K562 (cell line): ENCODE measurements at regions not wholly inside any gene's neighbourhood (a gene's known extent, or its start where the extent isn't known, plus 50 kb on each side); places are given as distances from the start of the nearest gene placed in this dataset.
A peak's percentile ranks its signal among the peaks of the same experiment; 100 is the strongest.
"Not testable (repeated sequence)": the region's sequence is repeated elsewhere in the genome, so short reads cannot be mapped to it uniquely, and the experiment has no call there.

ENCODE experiments used
- ATAC-seq: fragments of 200-7000 bp; cut with Tn5 transposase; 3 replicates; pipeline ENCODE4 v1.9.1; 2020; ENCODE audit warnings: moderate library complexity
- BruUV-seq: library from RNA; stranded (reverse); fragments of 400-500 nt; replicated peaks from 2 replicates; lab custom pipeline; 2021; lab: Mats Ljungman, UMichigan
- CTCF ChIA-PET: fragments of 300-600 bp; formaldehyde crosslinking; extraction: SDS; loops from one replicate; lab custom pipeline; 2021; ENCODE audit warnings: low intra/inter-chr PET ratio; lab: Yijun Ruan, JAX
- POLR2A ChIA-PET: fragments of 300-600, 350-650 bp; sonication (Branson Sonifier 250); formaldehyde crosslinking; extraction: SDS; loops from one replicate; lab custom pipeline; 2021; ENCODE audit warnings: antibody characterized with exemption, inconsistent platforms; lab: Yijun Ruan, JAX
- DNase-seq, 4 experiments: peaks; one replicate each; pipeline versions ENCODE4 v3.0.0 to v3.0.0-alpha.2; 2011 to 2018; ENCODE audit warnings: low spot score in 3 of 4, mixed read lengths in 3 of 4; ENCODE audit errors: extremely low read depth in 1 of 4
- FAIRE-seq: peaks from 2 replicates; lab custom pipeline; 2011; peaks lifted over from hg19 to GRCh38; lab: Jason Lieb, UNC
- H2AFZ ChIP-seq: 2 replicates; pipeline ENCODE4 v1.6.0; 2011; ENCODE audit warnings: low read depth, low read length, control low read depth, inconsistent platforms
- H3K27ac ChIP-seq: fragments of 200-600 bp; 3 replicates; pipeline ENCODE4 v1.8.0; 2011; ENCODE audit warnings: low read depth, mild to moderate bottlenecking, control low read depth, inconsistent platforms, low read length, moderate library complexity, mixed read lengths; ENCODE audit errors: extremely low read depth
- H3K27me3 ChIP-seq, 2 experiments: fragments of 300-600 bp in 1 of 2; 2 replicates in 1 of 2; 3 replicates in 1 of 2; pipeline versions ENCODE4 v1.6.0 to v1.8.0; 2011; ENCODE audit warnings: inconsistent platforms in 2 of 2, low read length in 2 of 2, mild to moderate bottlenecking in 1 of 2, mixed read lengths in 1 of 2, moderate library complexity in 1 of 2; ENCODE audit not compliant: control insufficient read depth in 2 of 2, insufficient read depth in 2 of 2
- H3K36me3 ChIP-seq: fragments of 300-600 bp; 3 replicates; pipeline ENCODE4 v1.8.0; 2011; ENCODE audit warnings: mild to moderate bottlenecking, low read length, inconsistent platforms; ENCODE audit not compliant: control insufficient read depth, insufficient read depth
- H3K4me1 ChIP-seq, 2 experiments: fragments of 200-600 bp in 1 of 2; replicated peaks in 1 of 2; 2 replicates in 1 of 2; 3 replicates in 1 of 2; pipeline versions ENCODE4 v1.5.1 to v1.8.0; 2011; ENCODE audit warnings: inconsistent platforms in 2 of 2, low read length in 2 of 2, mild to moderate bottlenecking in 1 of 2, mixed read lengths in 1 of 2, moderate library complexity in 1 of 2; ENCODE audit not compliant: control insufficient read depth in 2 of 2, insufficient read depth in 2 of 2
- H3K4me2 ChIP-seq: 2 replicates; pipeline ENCODE4 v1.6.1; 2011; ENCODE audit warnings: low read length, control low read depth, inconsistent platforms, mixed read lengths; ENCODE audit not compliant: insufficient read depth
- H3K4me3 ChIP-seq: fragments of 200-600 bp; sonication (generic), shearing (Covaris generic); 2 replicates; pipeline ENCODE4 v1.5.1; 2016; ENCODE audit warnings: control low read depth, inconsistent platforms
- H3K79me2 ChIP-seq: fragments of 200-600 bp; 3 replicates; pipeline ENCODE4 v1.8.0; 2011; ENCODE audit warnings: low read length, inconsistent platforms; ENCODE audit not compliant: control insufficient read depth, insufficient read depth
- H3K9ac ChIP-seq, 2 experiments: 2 replicates each; pipeline versions ENCODE4 v1.6.0 to v1.6.1; 2011; ENCODE audit warnings: low read depth in 2 of 2, low read length in 2 of 2, control low read depth in 1 of 2, inconsistent platforms in 1 of 2, mild to moderate bottlenecking in 1 of 2, mixed read lengths in 1 of 2; ENCODE audit not compliant: insufficient read depth in 1 of 2
- H3K9me1 ChIP-seq: one replicate; pipeline ENCODE4 v1.6.0; 2011; ENCODE audit warnings: inconsistent platforms, mild to moderate bottlenecking, low read length, moderate library complexity; ENCODE audit not compliant: control insufficient read depth, insufficient read depth
- H3K9me3 ChIP-seq: replicated peaks from 2 replicates; pipeline ENCODE4 v1.5.1; 2011; ENCODE audit warnings: low read depth, low read length, inconsistent platforms; ENCODE audit not compliant: control insufficient read depth, insufficient read depth
- H4K20me1 ChIP-seq: replicated peaks from 2 replicates; pipeline ENCODE4 v1.6.1; 2011; ENCODE audit warnings: low read length, inconsistent platforms, mixed read lengths; ENCODE audit not compliant: control insufficient read depth, insufficient read depth
- ADNP ChIP-seq: fragments of 200-800 bp; sonication (Bioruptor generic); IDR thresholded peaks from 2 replicates; pipeline ENCODE4 v1.6.1; 2016; ENCODE audit warnings: missing genetic modification characterization, missing compliant biosample characterization
- ARID2 ChIP-seq: fragments of 450-650 bp; IDR thresholded peaks from 2 replicates; pipeline ENCODE4 v1.6.1; 2017; ENCODE audit warnings: antibody characterized with exemption, mild to moderate bottlenecking
- ATF7 ChIP-seq: fragments of 450-650 bp; IDR thresholded peaks from 2 replicates; pipeline ENCODE4 v1.7.1; 2014; ENCODE audit warnings: mild to moderate bottlenecking, moderate library complexity
- CBFB ChIP-seq: sonication (generic); formaldehyde crosslinking; IDR thresholded peaks from 2 replicates; pipeline ENCODE4 v1.4.0; 2020; ENCODE audit warnings: mild to moderate bottlenecking, missing genetic modification reagents
- CEBPG ChIP-seq, 3 experiments: fragments of 200-800 bp in 1 of 3; sonication (Bioruptor generic) in 1 of 3; sonication (generic) in 1 of 3; formaldehyde crosslinking in 1 of 3; IDR thresholded peaks in 2 of 3; conservative IDR thresholded peaks in 1 of 3; 2 replicates each; pipeline versions ENCODE4 v1.6.1 to v1.8.0; 2016 to 2022; ENCODE audit warnings: missing compliant biosample characterization in 2 of 3, missing genetic modification characterization in 2 of 3, mild to moderate bottlenecking in 1 of 3, missing genetic modification reagents in 1 of 3
- JUND ChIP-seq, 2 experiments: IDR thresholded peaks; 2 replicates in 1 of 2; 3 replicates in 1 of 2; pipeline ENCODE4 v1.6.1; 2011; ENCODE audit warnings: borderline replicate concordance in 2 of 2, low read depth in 2 of 2, low read length in 2 of 2, improper control_type of control experiment in 1 of 2, missing biosample characterization in 1 of 2, missing genetic modification characterization in 1 of 2, missing genetic modification reagents in 1 of 2
- NCOR1 ChIP-seq: fragments of 450-650 bp; IDR thresholded peaks from 2 replicates; pipeline ENCODE4 v1.6.1; 2016; ENCODE audit warnings: mild to moderate bottlenecking, moderate library complexity
- NELFE ChIP-seq: IDR thresholded peaks from 2 replicates; pipeline ENCODE4 v1.6.1; 2011; ENCODE audit warnings: mild to moderate bottlenecking; ENCODE audit not compliant: insufficient read depth, insufficient read length
- NR3C1 ChIP-seq: sonication (generic); formaldehyde crosslinking; IDR thresholded peaks from 2 replicates; pipeline ENCODE4 v1.8.1; 2022; ENCODE audit warnings: missing genetic modification reagents
- PTTG1 ChIP-seq: fragments of 450-650 bp; IDR thresholded peaks from 2 replicates; pipeline ENCODE4 v1.6.1; 2016; ENCODE audit warnings: low read depth, mild to moderate bottlenecking, missing genetic modification characterization, missing compliant biosample characterization
- ZNF146 ChIP-seq: IDR thresholded peaks from one replicate; pipeline ENCODE4 v1.6.1; 2018; ENCODE audit warnings: missing compliant biosample characterization; ENCODE audit not compliant: unreplicated experiment
- ZNF584 ChIP-seq: fragments of 200-800 bp; sonication (Bioruptor generic); IDR thresholded peaks from 2 replicates; pipeline ENCODE4 v1.6.1; 2016; ENCODE audit warnings: low read depth, mild to moderate bottlenecking, missing genetic modification characterization, missing compliant biosample characterization
- ZSCAN32 ChIP-seq: fragments of 450-650 bp; formaldehyde crosslinking; IDR thresholded peaks from 2 replicates; pipeline ENCODE4 v1.4.0; 2020; ENCODE audit warnings: mild to moderate bottlenecking, moderate library complexity
- WGBS: fragments of 100-300 bp; shearing (Covaris generic); methylation state at CpG from one replicate; pipeline ENCODE4 v1.1.6; 2016; ENCODE audit warnings: low coverage, mixed read lengths; ENCODE audit not compliant: insufficient coverage; ENCODE audit errors: missing lambda C conversion rate; 5-methylcytosine and 5-hydroxymethylcytosine counted together
- in situ Hi-C: fragments of 300-500 bp; cut with MboI; formaldehyde crosslinking; loops from 4 replicates; pipeline ENCODE4 v1.15.0; 2018; ENCODE audit warnings: inconsistent platforms, mixed read lengths
- intact Hi-C: fragments of 100-400 bp; cut with micrococcal nuclease; formaldehyde crosslinking; loops from 2 replicates; pipeline ENCODE4 v1.14.2; 2022
- TF ChIP-seq, protein P1 (sequence below): sonication (generic); formaldehyde crosslinking; IDR thresholded peaks from 2 replicates; pipeline ENCODE4 v1.8.1; 2023; ENCODE audit warnings: mild to moderate bottlenecking, missing genetic modification reagents
- TF ChIP-seq, protein P2 (sequence below): IDR thresholded peaks from 2 replicates; pipeline ENCODE4 v1.6.1; 2011; ENCODE audit not compliant: insufficient read length; ENCODE audit errors: extremely low read depth

DNA sequence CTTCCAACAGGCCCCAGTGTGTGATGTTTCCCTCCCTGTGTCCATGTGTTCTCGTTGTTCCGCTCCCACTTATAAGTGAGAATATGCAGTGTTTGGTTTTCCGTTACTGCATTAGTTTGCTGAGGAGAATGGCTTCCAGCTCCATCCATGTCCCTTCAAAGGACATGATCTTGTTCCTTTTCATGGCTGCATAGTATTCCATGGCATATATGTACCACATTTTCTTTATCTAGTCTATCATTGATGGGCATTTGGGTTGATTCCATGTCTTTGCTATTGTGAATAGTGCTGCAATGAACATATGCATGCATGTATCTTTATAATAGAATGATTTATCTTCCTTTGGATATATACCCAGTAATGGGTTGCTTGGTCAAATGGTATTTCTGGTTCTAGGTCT is 109.5 kb upstream of the PELI2 start:
- TF ChIP-seq ZNF146 (CRISPR knock-in tag), result peak; percentile 66
- H3K4me2 ChIP-seq, H3K4me1 ChIP-seq, H3K27me3 ChIP-seq, FAIRE-seq, H2AFZ ChIP-seq, CTCF ChIA-PET, H4K20me1 ChIP-seq, intact Hi-C loops, H3K9me3 ChIP-seq, DNase-seq, H3K4me3 ChIP-seq, in situ Hi-C loops, H3K9ac ChIP-seq, POLR2A ChIA-PET, H3K9me1 ChIP-seq, H3K79me2 ChIP-seq, ATAC-seq, H3K36me3 ChIP-seq, BruUV-seq, H3K27ac ChIP-seq: not testable (repeated sequence)
- 0% methylated on average over 1 of the region's 3 CpGs for WGBS

DNA sequence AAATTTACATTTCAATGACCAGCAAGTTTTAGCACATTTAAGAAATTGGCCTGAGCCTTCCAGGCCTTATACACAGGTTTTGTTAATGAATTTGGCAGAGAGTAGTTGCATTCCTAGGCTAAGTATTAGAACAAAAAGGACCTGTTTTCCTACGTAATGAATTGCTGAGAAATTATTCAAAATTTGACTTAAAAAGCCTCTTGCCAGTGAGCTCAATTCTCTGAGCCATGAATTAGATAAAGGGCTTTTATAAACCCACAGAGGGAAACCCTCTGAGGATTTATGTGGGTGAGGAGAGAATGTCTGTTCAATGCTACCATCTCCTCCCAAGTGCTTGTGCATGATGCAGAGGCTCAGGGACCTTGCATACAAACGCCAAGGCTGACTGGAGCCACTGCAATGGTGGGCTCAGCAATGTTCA is 94.5 kb upstream of the PELI2 start:
- Histone ChIP-seq H3K4me1 (no peaks in the 10 kb centered on the region), H3K27me3 (no peaks in the 10 kb centered on the region), H3K27ac (no peak overlapping the region), H2AFZ (no peak overlapping the region), H3K36me3 (no peaks in the 10 kb centered on the region), H3K4me3 (no peak overlapping the region), H3K9ac (no peak overlapping the region), H4K20me1 (no peaks in the 10 kb centered on the region), H3K79me2 (no peaks in the 10 kb centered on the region), H3K9me1 (no peaks in the 10 kb centered on the region), H3K4me2 (no peak overlapping the region), H3K9me3 (no peaks in the 10 kb centered on the region)
- DNase-seq, result no peak
- WGBS, result 0% methylated on average over 2 of the region's 2 CpGs
- intact Hi-C loops (no loop called here), in situ Hi-C loops (no loop called here)
- no peak for FAIRE-seq
- CTCF ChIA-PET, result no interaction called here
- BruUV-seq, result no TSS peak
- POLR2A ChIA-PET, result no interaction called here
- no peak for ATAC-seq
- TF ChIP-seq NR3C1 (CRISPR knock-in tag), result no peak
- TF ChIP-seq, protein P1, sequence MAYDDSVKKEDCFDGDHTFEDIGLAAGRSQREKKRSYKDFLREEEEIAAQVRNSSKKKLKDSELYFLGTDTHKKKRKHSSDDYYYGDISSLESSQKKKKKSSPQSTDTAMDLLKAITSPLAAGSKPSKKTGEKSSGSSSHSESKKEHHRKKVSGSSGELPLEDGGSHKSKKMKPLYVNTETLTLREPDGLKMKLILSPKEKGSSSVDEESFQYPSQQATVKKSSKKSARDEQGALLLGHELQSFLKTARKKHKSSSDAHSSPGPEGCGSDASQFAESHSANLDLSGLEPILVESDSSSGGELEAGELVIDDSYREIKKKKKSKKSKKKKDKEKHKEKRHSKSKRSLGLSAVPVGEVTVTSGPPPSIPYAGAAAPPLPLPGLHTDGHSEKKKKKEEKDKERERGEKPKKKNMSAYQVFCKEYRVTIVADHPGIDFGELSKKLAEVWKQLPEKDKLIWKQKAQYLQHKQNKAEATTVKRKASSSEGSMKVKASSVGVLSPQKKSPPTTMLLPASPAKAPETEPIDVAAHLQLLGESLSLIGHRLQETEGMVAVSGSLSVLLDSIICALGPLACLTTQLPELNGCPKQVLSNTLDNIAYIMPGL (CRISPR knock-in tag), result no peak
- TF ChIP-seq CBFB, result no peak
- no peak for TF ChIP-seq NELFE
- TF ChIP-seq CEBPG (CRISPR knock-in tag; IDR thresholded peaks at IDR 0.05), result no peak
- TF ChIP-seq CEBPG (tag; conservative IDR thresholded peaks at IDR 0.05 in 1 of 2, IDR thresholded peaks at IDR 0.05 in 1 of 2), result no peak
- TF ChIP-seq ATF7, result no peak
- TF ChIP-seq ZNF584 (CRISPR knock-in tag), result no peak
- TF ChIP-seq ADNP, result no peak
- TF ChIP-seq, protein P2, sequence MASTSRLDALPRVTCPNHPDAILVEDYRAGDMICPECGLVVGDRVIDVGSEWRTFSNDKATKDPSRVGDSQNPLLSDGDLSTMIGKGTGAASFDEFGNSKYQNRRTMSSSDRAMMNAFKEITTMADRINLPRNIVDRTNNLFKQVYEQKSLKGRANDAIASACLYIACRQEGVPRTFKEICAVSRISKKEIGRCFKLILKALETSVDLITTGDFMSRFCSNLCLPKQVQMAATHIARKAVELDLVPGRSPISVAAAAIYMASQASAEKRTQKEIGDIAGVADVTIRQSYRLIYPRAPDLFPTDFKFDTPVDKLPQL, result no peak
- no peak for TF ChIP-seq PTTG1 (tag)
- TF ChIP-seq NCOR1, result no peak
- TF ChIP-seq ARID2, result no peak
- TF ChIP-seq JUND (IDR thresholded peaks at IDR 0.05; ENCODE audit: borderline replicate concordance, low read depth, low read length), result no peak
- no peak for TF ChIP-seq JUND (tag; IDR thresholded peaks at IDR 0.05; ENCODE audit: borderline replicate concordance, low read depth, low read length)
- TF ChIP-seq ZSCAN32 (CRISPR knock-in tag), result no peak
